PC-3 (cell line): ENCODE measurements at regions not wholly inside any gene's neighbourhood (a gene's known extent, or its start where the extent isn't known, plus 50 kb on each side); places are given as distances from the start of the nearest gene placed in this dataset.

Source experiments
- ATAC-seq: fragments of 200-7000 bp; cut with Tn5 transposase; 2 replicates; pipeline ENCODE4 v1.9.1; 2020; ENCODE audit warnings: mild to moderate bottlenecking, moderate library complexity
- BruUV-seq: library from RNA; stranded (reverse); fragments of 400-500 nt; replicated peaks from 2 replicates; lab custom pipeline; 2021; lab: Mats Ljungman, UMichigan
- CTCF ChIA-PET: fragments of 300-600 bp; sonication (Branson Sonifier 250); formaldehyde crosslinking; loops from one replicate; lab custom pipeline; 2022; ENCODE audit warnings: antibody characterized with exemption; lab: Charles Lee
- POLR2A ChIA-PET: fragments of 300-600 bp; sonication (Branson Sonifier 250); formaldehyde crosslinking; loops from one replicate; lab custom pipeline; 2022; ENCODE audit warnings: antibody characterized with exemption; ENCODE audit not compliant: unreplicated experiment; lab: Charles Lee
- DNase-seq: peaks from one replicate; pipeline ENCODE4 v3.0.0-alpha.2; 2015
- H2AFZ ChIP-seq: fragments of 300-600 bp; sonication (generic); 2 replicates; pipeline ENCODE4 v1.6.0; 2016; ENCODE audit warnings: antibody characterized with exemption, low read length
- H3F3A ChIP-seq: fragments of 300-600 bp; sonication (generic); one replicate; pipeline ENCODE4 v1.6.0; 2017; ENCODE audit warnings: antibody characterized with exemption, low read length, control low read depth, mild to moderate bottlenecking; ENCODE audit not compliant: unreplicated experiment
- H3K27ac ChIP-seq: fragments of 300-600 bp; sonication (generic); 2 replicates; pipeline ENCODE4 v1.5.1; 2016; ENCODE audit warnings: mild to moderate bottlenecking, low read length
- H3K27me3 ChIP-seq: fragments of 300-600 bp; sonication (generic); 2 replicates; pipeline ENCODE4 v1.6.1; 2016; ENCODE audit warnings: low read length, mixed read lengths
- H3K36me3 ChIP-seq: fragments of 300-600 bp; sonication (generic); 2 replicates; pipeline ENCODE4 v1.6.1; 2016; ENCODE audit warnings: low read depth, mixed run types, low read length, mixed read lengths
- H3K4me1 ChIP-seq: fragments of 300-600 bp; sonication (generic); 2 replicates; pipeline ENCODE4 v1.5.1; 2016; ENCODE audit warnings: low read length; ENCODE audit not compliant: insufficient read depth
- H3K4me2 ChIP-seq: fragments of 300-600 bp; sonication (generic); 2 replicates; pipeline ENCODE4 v1.6.0; 2016; ENCODE audit warnings: low read length
- H3K4me3 ChIP-seq: fragments of 300-600 bp; sonication (generic); 2 replicates; pipeline ENCODE4 v1.5.1; 2016; ENCODE audit warnings: mild to moderate bottlenecking, low read length, mixed read lengths
- H3K79me2 ChIP-seq: fragments of 300-600 bp; sonication (generic); 2 replicates; pipeline ENCODE4 v1.6.1; 2017; ENCODE audit warnings: low read length, mixed read lengths
- H3K9ac ChIP-seq: fragments of 300-600 bp; sonication (generic); 2 replicates; pipeline ENCODE4 v1.6.0; 2016; ENCODE audit warnings: mild to moderate bottlenecking, low read length
- H3K9me2 ChIP-seq: fragments of 300-600 bp; sonication (generic); replicated peaks from 2 replicates; pipeline ENCODE4 v1.6.1; 2016; ENCODE audit warnings: mixed run types, low read length, mixed read lengths
- H3K9me3 ChIP-seq: fragments of 300-600 bp; sonication (generic); 2 replicates; pipeline ENCODE4 v1.6.1; 2016; ENCODE audit warnings: low read length, mixed read lengths
- H4K20me1 ChIP-seq: fragments of 300-600 bp; sonication (generic); 2 replicates; pipeline ENCODE4 v1.6.1; 2016; ENCODE audit warnings: low read length, mixed read lengths
- EZH2 ChIP-seq: fragments of 300-600 bp; sonication (generic); IDR thresholded peaks from one replicate; pipeline ENCODE4 v1.6.1; 2017; ENCODE audit warnings: antibody characterized with exemption, mild to moderate bottlenecking, low read length; ENCODE audit not compliant: unreplicated experiment
- EZH2phosphoT487 ChIP-seq: fragments of 300-600 bp; sonication (generic); IDR thresholded peaks from 2 replicates; pipeline ENCODE4 v1.6.1; 2018; ENCODE audit warnings: mild to moderate bottlenecking, antibody characterized with exemption, low read length, borderline replicate concordance
- intact Hi-C: fragments of 100-400 bp; cut with micrococcal nuclease; formaldehyde crosslinking; loops from 2 replicates; pipeline ENCODE4 v1.9.0; 2023
- TF ChIP-seq, protein P1 (sequence below): fragments of 300-600 bp; sonication (generic); conservative IDR thresholded peaks from 2 replicates; pipeline ENCODE4 v1.5.1; 2017; ENCODE audit warnings: antibody characterized with exemption, low read depth, mild to moderate bottlenecking, low read length

GRCh38 chr15:36004891-36005490, 459.0 kb upstream of the DPH6 start:
- no peaks in the 10 kb centered on the region for H3K27me3 ChIP-seq
- DNase-seq: no peak
- no TSS peak for BruUV-seq
- TF ChIP-seq EZH2phosphoT487: no peak
- TF ChIP-seq, protein P1, sequence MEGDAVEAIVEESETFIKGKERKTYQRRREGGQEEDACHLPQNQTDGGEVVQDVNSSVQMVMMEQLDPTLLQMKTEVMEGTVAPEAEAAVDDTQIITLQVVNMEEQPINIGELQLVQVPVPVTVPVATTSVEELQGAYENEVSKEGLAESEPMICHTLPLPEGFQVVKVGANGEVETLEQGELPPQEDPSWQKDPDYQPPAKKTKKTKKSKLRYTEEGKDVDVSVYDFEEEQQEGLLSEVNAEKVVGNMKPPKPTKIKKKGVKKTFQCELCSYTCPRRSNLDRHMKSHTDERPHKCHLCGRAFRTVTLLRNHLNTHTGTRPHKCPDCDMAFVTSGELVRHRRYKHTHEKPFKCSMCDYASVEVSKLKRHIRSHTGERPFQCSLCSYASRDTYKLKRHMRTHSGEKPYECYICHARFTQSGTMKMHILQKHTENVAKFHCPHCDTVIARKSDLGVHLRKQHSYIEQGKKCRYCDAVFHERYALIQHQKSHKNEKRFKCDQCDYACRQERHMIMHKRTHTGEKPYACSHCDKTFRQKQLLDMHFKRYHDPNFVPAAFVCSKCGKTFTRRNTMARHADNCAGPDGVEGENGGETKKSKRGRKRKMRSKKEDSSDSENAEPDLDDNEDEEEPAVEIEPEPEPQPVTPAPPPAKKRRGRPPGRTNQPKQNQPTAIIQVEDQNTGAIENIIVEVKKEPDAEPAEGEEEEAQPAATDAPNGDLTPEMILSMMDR: no peak
- no peak for TF ChIP-seq EZH2
- POLR2A ChIA-PET: no interaction called here
- no peak overlapping the region for H3K9ac ChIP-seq
- H3K36me3 ChIP-seq: no peaks in the 10 kb centered on the region
- H3K4me3 ChIP-seq: no peak overlapping the region
- no peaks in the 10 kb centered on the region for H3K4me1 ChIP-seq
- H3K27ac ChIP-seq: no peak overlapping the region
- H2AFZ ChIP-seq: no peak overlapping the region
- H3K9me3 ChIP-seq: no peaks in the 10 kb centered on the region; the same call in 1 of the 2 replicates
- no peaks in the 10 kb centered on the region for H3K9me2 ChIP-seq
- ATAC-seq: no peak
- H4K20me1 ChIP-seq: no peaks in the 10 kb centered on the region
- no peaks in the 10 kb centered on the region for H3K79me2 ChIP-seq
- H3F3A ChIP-seq: no peaks in the 10 kb centered on the region
- CTCF ChIA-PET: no interaction called here
- intact Hi-C loops: no loop called here
- H3K4me2 ChIP-seq: no peak overlapping the region

DNA sequence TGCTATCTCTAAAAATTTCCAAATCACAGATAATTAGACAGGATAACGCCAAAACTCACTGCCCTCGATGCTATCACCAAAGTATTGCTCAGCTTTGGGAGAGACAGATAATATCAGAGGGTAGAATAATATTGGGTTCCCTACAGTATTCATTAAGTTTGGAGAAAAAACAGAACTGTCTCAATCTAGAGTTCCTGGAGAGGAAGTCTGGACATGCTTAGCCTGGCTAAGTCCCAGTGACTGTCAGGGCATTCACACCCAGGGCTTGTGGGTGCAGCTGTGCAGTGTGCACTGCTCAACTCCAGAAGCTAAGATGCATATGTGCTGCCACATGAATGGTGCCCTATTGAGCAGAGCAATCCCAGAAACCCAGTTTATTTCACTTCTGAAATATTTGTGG, 459.6 kb upstream of the DPH6 start:
- ChIA-PET POLR2A (no interaction called here), CTCF (no interaction called here)
- Histone ChIP-seq H2AFZ (no peak overlapping the region), H3F3A (no peaks in the 10 kb centered on the region), H3K27ac (no peak overlapping the region), H3K36me3 (no peaks in the 10 kb centered on the region), H3K79me2 (no peaks in the 10 kb centered on the region), H3K9me3 (no peaks in the 10 kb centered on the region; the same call in 1 of the 2 replicates), H3K27me3 (no peaks in the 10 kb centered on the region), H3K4me1 (no peaks in the 10 kb centered on the region), H3K4me2 (no peak overlapping the region), H3K4me3 (no peak overlapping the region), H3K9ac (no peak overlapping the region), H3K9me2 (no peaks in the 10 kb centered on the region), H4K20me1 (no peaks in the 10 kb centered on the region)
- intact Hi-C loops: no loop called here
- BruUV-seq: no TSS peak
- DNase-seq (no peak), ATAC-seq (no peak)
- TF ChIP-seq EZH2phosphoT487 (no peak), EZH2 (no peak)
- TF ChIP-seq, protein P1: no peak

- TF ChIP-seq, protein P1: no peak
- TF ChIP-seq EZH2 (no peak), EZH2phosphoT487 (no peak)
- Histone ChIP-seq H2AFZ (no peak overlapping the region), H3K9me3 (no peaks in the 10 kb centered on the region; the same call in 1 of the 2 replicates), H3K9me2 (no peaks in the 10 kb centered on the region), H3K79me2 (no peaks in the 10 kb centered on the region), H3K27ac (no peak overlapping the region), H4K20me1 (no peaks in the 10 kb centered on the region), H3K4me2 (no peak overlapping the region), H3F3A (no peaks in the 10 kb centered on the region), H3K4me3 (no peak overlapping the region), H3K27me3 (no peaks in the 10 kb centered on the region), H3K4me1 (no peaks in the 10 kb centered on the region), H3K36me3 (no peaks in the 10 kb centered on the region), H3K9ac (no peak overlapping the region)
- ATAC-seq (no peak), DNase-seq (no peak)
- ChIA-PET POLR2A (no interaction called here), CTCF (no interaction called here)
- intact Hi-C loops: no loop called here
- BruUV-seq: no TSS peak
Measured at GRCh38 chr15:36007699-36008098, 461.7 kb upstream of the DPH6 start.
